ENCODE measurements at regions not wholly inside any gene's neighbourhood (a gene's known extent, or its start where the extent isn't known, plus 50 kb on each side); places are given as distances from the start of the nearest gene placed in this dataset.

DNA sequence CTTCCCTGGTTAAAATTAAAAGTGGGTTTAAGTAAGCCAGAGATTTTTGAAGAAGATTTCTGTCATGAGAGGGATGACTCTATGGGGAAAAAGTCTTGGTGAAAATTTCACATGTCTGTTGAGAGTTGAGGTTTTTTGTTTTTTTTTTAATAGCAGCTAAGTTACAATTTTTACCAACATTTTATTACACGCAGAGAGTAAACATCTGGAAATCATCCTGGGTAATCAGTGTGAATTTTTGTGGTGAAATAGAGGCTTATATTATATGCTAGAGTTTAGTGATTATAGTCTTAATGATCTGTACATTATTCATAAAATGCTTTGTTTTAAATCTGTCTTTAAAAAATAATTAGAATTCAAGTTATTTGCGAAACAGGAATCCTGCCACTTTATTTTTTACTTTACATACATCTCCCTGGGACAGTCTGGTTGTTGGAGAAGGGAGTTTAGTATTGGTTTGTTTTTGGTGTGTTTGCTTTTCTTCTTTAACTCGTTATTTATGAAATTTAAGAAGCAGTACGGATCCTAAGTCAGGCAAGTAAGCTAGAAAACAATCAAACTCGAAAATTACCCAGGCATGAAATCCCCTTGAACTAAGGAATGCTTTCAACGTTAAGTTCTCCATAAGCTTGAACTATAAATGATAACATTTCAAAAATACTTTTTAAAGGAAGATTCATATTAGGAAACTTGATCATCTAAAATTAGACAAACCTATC lies 143.4 kb upstream of the TSC22D2 start (continued):
- no peak for TF ChIP-seq MAX (CRISPR knock-in tag; IDR thresholded peaks at IDR 0.05)

DNA sequence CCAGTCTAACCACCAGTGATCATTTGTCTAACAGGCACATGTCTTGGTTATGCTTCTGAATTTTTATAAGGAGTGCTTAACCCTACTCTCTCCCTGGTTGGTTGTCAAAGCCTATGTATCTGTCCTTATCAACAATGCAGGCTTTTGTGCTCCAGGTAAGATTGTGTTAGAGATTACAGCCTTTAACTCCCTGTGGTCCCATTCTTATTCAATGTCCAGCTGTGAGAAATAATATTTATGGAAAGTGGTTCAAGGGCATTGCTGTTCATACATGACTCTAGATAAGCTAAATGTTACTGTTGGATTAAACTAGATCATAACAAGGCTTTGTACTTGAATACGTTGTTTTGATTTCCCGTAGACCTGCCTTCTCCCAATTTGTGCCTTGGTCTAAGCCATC lies 146.1 kb upstream of the TSC22D2 start:
- DNase-seq (ENCODE audit: low spot score) (no peak), ATAC-seq (no peak)
- CTCF ChIA-PET = no interaction called here
- H3K9me3 Mint-ChIP-seq = no peaks in the 10 kb centered on the region
- H3K4me1 Mint-ChIP-seq = no peaks in the 10 kb centered on the region
- no peaks in the 10 kb centered on the region for H3K36me3 Mint-ChIP-seq
- H3K27ac Mint-ChIP-seq = no peak overlapping the region
- no peak overlapping the region for H3K4me3 Mint-ChIP-seq
- no peaks in the 10 kb centered on the region for H3K27me3 Mint-ChIP-seq (ENCODE audit: low read depth)
- POLR2A ChIA-PET = no interaction called here
- TF ChIP-seq ARID4B (CRISPR knock-in tag; IDR thresholded peaks at IDR 0.05; ENCODE audit: borderline replicate concordance) = no peak
- TF ChIP-seq GABPB1 (CRISPR knock-in tag; IDR thresholded peaks at IDR 0.05) = no peak
- no peak for TF ChIP-seq GTF2I (CRISPR knock-in tag; conservative IDR thresholded peaks at IDR 0.05)
- TF ChIP-seq, protein P1, sequence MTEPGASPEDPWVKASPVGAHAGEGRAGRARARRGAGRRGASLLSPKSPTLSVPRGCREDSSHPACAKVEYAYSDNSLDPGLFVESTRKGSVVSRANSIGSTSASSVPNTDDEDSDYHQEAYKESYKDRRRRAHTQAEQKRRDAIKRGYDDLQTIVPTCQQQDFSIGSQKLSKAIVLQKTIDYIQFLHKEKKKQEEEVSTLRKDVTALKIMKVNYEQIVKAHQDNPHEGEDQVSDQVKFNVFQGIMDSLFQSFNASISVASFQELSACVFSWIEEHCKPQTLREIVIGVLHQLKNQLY (CRISPR knock-in tag; IDR thresholded peaks at IDR 0.05) = no peak
- TF ChIP-seq E2F1 (CRISPR knock-in tag; IDR thresholded peaks at IDR 0.05) = no peak
- TF ChIP-seq TEAD1 (CRISPR knock-in tag; IDR thresholded peaks at IDR 0.05) = no peak
- TF ChIP-seq ZNF281 (CRISPR knock-in tag; IDR thresholded peaks at IDR 0.05) = no peak
- no peak for TF ChIP-seq ZNF121 (CRISPR knock-in tag; IDR thresholded peaks at IDR 0.05)
- TF ChIP-seq FOXP4 (CRISPR knock-in tag; IDR thresholded peaks at IDR 0.05) = no peak
- no peak for TF ChIP-seq FOXP1 (CRISPR knock-in tag; IDR thresholded peaks at IDR 0.05; ENCODE audit: borderline replicate concordance)

GRCh38 chr3:150261418-150261817 lies 146.7 kb upstream of the TSC22D2 start:
- ChIA-PET CTCF (no interaction called here), POLR2A (no interaction called here)
- H3K36me3 Mint-ChIP-seq = no peaks in the 10 kb centered on the region
- H3K9me3 Mint-ChIP-seq = peaks cover 3% of the 10 kb centered on the region; the same call in 1 of the 2 replicates
- no peak overlapping the region for H3K4me3 Mint-ChIP-seq
- ATAC-seq (no peak), DNase-seq (ENCODE audit: low spot score) (no peak)
- H3K27ac Mint-ChIP-seq = no peak overlapping the region
- H3K4me1 Mint-ChIP-seq = no peaks in the 10 kb centered on the region
- H3K27me3 Mint-ChIP-seq (ENCODE audit: low read depth) = no peaks in the 10 kb centered on the region
- TF ChIP-seq, protein P2, sequence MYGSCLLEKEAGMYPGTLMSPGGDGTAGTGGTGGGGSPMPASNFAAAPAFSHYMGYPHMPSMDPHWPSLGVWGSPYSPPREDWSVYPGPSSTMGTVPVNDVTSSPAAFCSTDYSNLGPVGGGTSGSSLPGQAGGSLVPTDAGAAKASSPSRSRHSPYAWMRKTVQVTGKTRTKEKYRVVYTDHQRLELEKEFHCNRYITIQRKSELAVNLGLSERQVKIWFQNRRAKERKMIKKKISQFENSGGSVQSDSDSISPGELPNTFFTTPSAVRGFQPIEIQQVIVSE (CRISPR knock-in tag; IDR thresholded peaks at IDR 0.05; ENCODE audit: borderline replicate concordance) = no peak
- TF ChIP-seq, protein P3, sequence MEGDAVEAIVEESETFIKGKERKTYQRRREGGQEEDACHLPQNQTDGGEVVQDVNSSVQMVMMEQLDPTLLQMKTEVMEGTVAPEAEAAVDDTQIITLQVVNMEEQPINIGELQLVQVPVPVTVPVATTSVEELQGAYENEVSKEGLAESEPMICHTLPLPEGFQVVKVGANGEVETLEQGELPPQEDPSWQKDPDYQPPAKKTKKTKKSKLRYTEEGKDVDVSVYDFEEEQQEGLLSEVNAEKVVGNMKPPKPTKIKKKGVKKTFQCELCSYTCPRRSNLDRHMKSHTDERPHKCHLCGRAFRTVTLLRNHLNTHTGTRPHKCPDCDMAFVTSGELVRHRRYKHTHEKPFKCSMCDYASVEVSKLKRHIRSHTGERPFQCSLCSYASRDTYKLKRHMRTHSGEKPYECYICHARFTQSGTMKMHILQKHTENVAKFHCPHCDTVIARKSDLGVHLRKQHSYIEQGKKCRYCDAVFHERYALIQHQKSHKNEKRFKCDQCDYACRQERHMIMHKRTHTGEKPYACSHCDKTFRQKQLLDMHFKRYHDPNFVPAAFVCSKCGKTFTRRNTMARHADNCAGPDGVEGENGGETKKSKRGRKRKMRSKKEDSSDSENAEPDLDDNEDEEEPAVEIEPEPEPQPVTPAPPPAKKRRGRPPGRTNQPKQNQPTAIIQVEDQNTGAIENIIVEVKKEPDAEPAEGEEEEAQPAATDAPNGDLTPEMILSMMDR (IDR thresholded peaks at IDR 0.05) = no peak
- no peak for TF ChIP-seq CREM (CRISPR knock-in tag; IDR thresholded peaks at IDR 0.05)
- no peak for TF ChIP-seq FOXP4 (CRISPR knock-in tag; IDR thresholded peaks at IDR 0.05)
- no peak for TF ChIP-seq CREB1 (CRISPR knock-in tag; IDR thresholded peaks at IDR 0.05)
